NCI-H345 (cell line): ENCODE measurements at regions not wholly inside any gene's neighbourhood (a gene's known extent, or its start where the extent isn't known, plus 50 kb on each side); places are given as distances from the start of the nearest gene placed in this dataset.
"Not testable (repeated sequence)": the region's sequence is repeated elsewhere in the genome, so short reads cannot be mapped to it uniquely, and the experiment has no call there.

ENCODE experiments used
- DNase-seq: peaks from one replicate; lab custom pipeline; 2025; lab: John Stamatoyannopoulos, UW

DNA sequence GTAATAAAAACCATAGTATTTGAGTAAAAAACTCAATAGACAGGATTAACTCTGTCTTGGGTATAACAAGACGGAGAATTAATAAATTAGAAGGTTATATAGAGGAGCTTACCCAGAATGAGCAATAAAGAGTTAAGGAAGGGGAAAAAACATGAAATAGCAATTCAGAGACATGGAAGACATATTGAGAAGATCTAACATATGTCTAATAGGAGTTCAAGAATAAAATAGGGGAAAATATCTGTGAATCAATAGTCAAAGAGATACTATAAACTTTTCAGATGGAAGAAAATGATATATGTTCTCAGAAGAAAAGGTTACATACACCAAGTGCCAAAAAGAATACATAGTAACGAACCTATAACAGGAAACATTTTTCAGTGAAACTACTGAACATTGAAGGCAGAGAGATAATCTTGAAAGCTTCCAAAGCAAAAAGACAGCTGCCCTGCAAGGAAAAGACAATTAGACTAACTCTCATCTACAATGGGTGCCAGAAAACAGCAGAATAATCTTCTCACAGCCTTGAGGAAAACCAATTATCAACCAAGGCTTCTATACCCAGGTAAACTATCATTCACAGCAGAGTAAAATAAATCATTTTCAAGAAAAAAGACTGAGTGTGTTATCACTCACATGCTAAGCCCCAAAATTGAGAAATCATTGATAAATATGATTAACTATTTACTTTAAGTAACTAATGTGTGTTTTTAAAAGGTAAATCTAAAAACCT is 106.0 kb downstream of the ENC1 start:
- no peak for DNase-seq

DNA sequence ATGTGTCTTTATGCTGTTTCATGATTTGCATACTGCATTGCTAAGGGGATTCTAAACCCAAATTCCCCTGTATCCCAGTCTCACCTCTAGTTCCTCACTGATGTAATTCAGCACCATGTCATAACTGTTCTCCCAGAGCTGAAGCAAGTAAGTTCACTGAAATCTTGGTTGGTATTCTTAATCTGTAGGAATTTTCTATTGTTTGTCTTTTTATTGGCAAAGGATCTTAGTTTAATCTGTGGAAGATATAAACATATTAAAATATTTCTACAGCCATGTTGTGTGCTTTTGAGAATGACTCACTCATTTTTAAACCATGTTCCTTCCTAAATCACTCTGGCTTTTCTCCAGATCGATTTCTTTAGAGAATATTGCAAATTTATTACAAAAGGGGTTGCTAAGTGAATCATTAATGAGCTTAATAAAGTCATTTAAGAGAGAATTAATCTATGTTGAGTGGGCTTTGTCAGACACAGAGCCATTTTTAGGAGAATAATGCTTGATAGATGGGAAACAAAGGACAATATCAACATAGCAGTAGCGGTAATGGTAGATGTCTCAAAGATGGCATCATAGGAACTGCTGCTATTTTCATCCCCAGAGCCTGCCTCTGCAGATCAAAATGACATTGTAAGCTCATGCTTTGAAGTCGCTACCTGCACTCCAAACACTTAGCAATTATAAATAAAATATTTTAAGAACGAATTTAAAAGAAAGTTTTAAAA is 110.0 kb downstream of the ENC1 start:
- DNase-seq = no peak

DNA sequence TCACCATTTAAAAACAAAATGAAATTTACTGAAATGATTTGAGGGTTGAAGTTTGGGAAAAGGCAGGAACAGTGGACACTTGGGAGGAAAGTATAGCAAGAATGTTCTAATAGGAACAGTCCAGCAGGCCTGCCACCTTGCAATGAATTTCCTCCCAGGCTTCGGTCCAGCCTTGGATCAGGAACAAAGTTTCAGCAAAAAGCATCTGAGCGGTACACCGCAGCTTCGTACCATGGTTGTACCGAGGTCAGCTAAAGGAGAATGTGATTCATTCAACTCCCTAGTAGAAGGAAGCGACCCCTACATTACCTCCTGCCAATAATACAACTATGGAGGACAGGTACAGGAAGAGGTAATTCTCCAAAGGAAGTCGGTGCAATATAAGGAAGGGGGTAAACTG is 111.4 kb downstream of the ENC1 start:
- DNase-seq = no peak

DNA sequence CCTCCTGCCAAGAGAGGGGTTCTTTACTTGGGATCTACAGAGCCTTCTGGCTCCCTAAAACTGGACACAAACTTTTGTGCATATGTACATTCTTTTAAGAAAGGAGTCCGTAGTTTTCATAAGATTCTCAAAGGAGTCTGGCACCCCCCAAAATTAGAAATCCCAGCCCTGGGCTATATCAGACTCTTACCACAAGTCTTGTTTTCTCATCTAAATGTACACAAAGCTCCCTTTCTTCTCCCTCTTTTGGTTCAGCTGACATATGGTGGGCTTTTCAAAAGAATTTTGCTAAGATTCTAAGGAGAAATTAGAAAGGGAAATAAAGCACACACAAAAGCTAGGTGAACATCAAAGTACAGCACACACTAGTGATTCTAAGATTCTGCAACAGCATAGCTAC is 114.4 kb downstream of the ENC1 start:
- DNase-seq = no peak

DNA sequence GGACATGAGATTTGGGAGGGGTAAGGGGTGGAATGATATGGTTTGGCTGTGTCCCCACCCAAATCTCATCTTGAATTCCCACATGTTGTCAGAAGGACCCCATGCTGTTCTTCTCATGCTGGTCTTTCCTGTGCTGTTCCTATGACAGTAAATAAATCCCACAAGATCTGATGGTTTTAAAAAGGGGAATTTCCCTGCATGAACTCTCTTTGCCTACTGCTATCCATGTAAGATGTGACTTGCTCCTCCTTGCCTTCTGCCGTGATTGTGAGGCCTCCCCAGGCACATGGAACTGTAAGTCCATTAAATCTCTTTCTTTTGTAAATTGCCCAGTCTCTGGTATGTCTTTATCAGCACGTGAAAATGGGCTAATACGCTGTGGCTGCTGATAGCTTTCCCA is 115.8 kb downstream of the ENC1 start:
- not testable (repeated sequence) for DNase-seq

DNA sequence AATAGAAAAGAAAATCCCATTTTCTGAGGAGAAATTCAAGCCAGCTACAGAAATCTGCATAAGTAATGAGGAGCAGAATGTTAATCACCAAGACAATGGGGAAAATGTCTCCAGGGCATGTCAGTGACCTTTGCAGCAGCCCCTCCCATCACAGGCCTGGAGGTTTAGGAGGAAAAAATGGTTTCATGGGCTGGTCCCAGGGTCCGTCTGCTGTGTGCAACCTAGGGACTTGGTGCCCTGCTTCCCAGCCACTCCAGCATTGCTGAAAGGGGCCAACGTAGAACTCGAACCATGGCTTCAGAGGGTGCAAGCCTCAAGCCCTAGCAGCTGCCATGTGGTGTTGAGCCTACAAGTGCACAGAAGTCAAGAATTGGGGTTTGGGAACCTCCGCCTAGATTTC is 116.8 kb downstream of the ENC1 start:
- DNase-seq = not testable (repeated sequence)

DNA sequence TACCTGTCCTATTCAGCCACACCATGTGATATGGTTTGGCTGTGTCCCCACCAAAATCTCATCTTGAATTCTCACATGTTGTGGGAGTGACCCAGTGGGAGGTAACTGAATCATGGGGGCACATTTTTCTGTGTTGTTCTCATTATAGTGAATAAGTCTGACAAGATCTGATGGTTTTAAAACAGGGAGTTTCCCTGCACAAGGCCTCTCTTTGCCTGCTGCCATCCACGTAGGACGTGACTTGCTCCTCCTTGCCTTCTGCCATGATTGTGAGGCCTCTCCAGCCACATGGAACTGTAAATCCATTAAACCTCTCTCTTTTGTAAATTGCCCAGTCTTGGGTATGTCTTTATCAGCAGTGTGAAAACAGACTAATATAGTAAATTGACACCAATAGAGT is 117.7 kb downstream of the ENC1 start:
- DNase-seq = not testable (repeated sequence)

DNA sequence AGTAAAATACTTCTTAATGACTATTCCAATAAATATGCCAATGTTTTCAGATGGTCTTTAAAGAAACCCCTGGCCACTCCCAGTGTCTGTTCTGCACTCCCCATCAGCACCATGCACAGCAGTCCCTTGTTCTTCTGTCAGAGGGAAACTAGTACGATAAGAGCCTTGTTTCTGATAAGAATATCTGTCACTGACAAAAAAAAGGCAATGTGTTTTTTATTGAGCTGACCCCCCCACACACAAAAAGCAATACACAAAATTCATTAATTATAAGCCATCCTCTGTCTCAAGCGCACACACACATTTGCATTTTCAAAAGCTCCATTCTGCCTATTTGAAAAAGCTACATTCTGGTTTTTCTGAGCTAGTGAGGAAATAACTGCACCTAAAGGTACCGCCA is 119.1 kb downstream of the ENC1 start:
- no peak for DNase-seq

DNA sequence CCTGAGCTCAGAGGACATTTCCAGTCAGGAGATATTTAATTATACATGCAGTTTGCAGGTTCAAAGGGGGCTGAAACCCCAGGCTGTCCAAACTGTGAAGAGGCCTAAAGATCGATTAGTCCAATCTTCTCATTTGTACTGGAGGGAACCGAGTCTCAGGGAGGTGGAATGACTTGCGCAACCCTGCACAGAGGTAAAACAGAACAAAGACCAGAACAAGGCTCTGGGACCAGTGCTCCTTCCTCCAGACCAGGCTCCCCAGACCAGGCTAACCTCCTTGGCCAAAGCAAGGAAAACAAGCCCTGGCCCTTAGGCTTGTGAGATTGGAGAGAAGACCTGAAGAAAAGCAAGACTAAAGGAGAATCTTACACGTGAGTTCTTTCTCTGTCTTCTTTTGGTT is 120.8 kb downstream of the ENC1 start:
- no peak for DNase-seq

DNA sequence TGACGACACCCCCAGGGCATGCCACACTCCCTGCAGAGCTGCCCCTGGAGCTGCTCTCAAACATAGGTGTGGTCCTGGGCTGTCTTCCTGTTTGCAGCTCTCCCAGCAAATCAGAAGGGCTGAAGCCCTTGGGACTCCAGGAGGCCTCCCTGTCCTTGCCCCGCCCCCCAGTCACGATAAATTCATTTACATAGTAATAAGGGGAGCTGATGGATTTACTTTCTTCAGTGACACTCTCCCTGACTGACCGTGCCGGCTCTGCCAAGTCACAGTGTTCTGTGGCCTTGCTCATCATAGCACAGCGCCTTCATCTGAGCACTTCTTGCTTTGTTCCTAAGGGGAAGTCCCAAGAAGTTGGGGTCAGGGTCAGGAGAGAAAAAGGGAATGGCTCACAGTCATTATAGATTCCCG is 121.4 kb downstream of the ENC1 start:
- no peak for DNase-seq

DNA sequence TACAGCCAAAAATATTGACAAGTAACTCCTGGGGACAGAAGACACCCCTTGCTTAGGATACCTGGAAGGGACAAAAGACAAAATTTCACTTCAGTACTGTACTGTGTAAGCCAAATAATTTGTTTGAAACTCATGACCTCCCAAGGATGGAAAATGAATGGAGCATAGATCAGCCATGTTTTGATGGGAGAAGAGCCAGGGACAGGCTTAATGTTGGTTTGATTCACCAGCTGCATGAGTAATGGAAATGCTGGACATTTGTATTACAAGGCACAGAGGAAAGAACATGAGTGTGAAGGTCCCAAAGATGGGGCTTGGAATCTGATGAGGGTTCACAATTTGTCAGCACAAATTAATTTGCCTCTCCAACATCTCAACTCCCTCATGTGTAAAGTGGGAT is 122.8 kb downstream of the ENC1 start:
- no peak for DNase-seq

DNA sequence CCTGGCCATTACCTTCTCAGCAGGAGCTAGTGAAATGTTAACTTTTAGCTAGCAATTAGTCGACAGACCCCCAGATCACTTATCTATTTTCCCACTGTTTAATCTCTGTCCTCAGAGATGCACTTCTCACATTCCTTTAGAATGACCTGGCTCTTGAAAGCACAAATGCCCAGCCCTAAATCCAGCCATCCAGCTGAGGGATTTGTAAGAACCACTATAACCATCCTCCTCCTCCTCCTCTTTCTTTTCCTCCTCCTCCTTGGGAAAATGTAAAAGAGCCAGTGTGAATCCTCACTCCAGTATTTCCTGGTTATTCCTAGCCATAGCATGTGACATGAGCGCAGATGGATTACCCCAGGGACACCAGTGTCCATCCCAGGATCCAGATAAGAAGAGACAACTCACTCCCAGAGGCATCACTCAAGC is 124.3 kb downstream of the ENC1 start:
- no peak for DNase-seq

DNA sequence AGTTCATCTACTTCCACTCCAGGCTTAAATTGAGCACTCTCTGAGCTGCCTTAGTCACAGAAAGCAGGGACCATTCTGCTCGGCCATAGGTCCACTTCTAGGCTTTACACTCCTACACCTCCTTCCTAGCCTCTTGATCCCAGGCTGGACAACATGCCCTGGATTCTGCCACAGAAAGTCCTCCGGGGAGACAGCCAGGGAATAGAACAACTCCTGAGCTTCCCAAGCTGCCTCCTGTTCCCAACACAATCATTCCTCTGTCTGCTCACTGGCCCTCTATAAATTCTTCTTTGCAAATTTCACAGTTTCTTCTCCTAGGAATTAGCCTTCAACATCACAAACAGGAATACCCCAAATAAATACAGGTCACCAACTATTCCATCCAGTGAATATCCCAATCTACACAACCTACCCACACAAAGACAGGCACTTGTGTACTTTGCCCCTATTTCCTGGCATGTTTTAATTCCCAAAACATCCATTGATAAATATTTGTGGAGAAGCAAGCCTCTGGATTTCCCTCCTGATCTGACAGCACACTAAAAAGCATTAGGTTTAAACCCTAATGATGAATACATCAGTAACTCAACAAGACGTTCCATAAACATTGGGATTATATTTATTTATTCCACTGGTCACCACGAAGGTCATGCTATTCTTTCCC is 125.5 kb downstream of the ENC1 start:
- DNase-seq = no peak

DNA sequence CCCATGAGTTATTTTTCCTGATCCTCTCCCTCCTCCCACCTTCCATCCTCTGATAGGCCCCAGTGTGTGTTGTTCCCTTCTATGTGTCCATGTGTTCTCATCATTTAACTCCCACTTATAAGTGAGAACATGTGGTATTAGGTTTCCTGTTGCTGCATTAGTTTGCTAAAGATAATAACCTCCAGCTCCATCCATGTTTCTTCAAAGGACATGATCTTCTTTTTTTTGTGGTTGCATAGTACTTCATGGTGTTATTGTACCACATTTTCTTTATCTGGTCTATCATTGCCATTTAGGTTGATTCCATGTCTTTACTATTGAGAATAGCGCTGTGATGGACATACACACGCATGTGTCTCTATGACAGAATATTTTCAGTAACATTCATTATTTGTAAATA is 128.8 kb downstream of the ENC1 start:
- DNase-seq = not testable (repeated sequence)

DNA sequence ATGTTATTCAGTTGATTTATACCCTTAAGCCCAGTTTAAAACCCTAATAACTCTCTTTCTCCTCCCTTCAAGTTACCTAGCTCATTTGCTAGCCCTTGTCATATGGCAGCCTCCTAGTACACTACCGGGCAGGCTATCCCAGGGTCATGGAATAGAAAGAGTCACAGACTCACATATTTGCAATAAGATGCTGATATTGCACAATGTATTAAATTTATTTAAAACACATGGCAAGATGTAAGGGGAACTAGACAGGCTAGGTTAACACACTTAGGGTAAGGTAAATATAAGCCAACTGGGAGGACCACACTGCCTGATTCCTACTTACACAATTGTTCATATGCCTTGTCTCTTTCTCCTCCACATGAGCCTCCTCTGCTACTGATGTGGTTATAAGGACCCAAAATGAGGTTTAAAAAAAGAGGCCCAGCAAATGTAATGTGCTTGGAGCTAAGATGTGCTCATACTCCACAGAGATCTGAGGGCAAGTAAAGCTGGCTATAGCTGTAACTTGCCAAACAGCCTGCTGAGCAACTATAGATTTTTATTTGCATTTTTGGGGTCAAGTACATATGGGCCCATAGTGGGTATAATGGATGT is 130.0 kb downstream of the ENC1 start:
- DNase-seq = no peak

DNA sequence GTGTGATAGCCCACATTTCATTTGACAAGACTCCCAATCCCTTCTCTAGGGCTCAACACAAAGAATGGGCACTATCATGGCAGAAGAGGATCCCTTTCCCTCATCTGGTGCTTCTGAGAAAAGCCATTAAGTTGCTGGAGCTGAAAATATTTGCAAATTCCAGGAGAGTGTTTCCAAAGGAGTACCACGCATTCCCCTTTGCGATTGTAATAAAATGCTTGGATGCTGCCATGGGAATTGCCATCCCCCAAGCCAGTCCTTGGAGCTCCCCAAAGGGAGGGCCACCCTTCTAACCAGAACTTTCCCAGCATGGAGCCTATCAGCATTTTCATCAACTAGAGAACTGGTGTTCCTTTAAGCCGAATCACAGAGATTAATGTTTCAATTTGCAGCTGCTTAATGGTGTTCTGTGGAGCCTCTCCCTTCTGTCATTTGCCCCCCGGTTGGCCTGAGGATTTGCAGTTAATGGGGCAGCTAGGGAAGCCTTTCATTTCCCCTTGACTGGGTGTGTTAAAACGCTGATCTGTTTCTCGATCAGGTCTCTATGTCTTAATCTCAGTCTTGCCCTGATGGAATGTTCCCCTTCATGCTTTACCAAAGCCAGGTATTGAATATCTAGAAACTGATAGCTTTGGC is 133.0 kb downstream of the ENC1 start:
- DNase-seq = no peak

DNA sequence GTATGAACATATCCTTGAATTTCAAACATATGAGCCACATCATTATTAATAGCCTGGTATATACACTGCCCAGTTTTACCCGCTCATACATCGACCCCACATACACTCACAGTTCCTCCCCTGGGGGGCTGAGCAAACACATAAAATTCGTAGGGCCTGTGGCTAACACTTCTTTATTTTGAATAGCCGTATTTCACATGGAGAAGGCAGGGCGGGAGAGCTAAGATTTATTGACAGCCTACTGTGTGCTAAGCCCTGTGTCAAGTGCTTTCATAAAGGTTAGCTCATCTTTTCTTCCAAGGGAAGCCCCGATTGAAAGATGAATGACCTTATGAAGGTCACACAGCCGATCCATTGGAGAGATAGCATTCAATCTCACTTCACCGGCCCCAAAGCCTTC is 134.4 kb downstream of the ENC1 start:
- DNase-seq = no peak

DNA sequence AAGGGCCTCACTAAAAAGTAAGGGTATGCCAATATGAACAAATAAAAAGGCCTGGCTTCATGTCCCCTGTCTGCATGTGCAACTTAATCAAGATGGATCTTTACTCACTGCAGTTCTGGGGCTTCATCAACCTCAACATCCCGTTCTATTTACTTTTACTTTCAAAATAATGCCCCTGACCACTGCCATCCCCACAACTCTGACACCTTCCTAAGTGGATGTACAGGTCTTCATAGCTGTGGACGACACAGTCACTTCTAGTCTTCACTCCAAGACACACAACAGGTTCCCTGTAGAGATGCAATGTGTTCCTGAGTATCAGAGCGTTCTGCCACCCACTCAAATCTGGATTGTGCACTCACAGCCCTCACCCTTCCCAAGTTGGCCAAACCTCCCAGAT is 136.1 kb downstream of the ENC1 start:
- no peak for DNase-seq

DNA sequence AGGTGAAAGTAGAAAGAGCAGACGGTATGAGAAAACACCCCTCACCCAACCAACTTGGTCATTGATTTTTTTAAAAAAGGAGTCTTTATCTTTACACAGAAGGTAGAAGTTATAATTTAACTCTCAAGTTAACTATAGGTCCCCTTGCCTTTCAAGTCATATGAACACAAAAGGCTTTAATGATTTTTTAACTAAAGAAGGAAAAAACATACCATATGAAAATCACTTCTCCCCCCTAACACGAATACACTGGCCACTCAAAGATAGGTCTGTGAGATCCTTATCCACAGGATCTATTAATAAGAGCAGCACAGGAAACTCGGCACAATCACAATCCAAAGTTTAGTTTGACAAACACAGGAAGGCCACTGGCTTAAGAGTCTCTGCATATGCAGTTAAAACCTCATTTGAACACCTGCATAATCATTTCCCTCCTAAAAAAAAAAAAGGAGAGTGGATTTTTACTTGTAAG is 138.0 kb downstream of the ENC1 start:
- no peak for DNase-seq

DNA sequence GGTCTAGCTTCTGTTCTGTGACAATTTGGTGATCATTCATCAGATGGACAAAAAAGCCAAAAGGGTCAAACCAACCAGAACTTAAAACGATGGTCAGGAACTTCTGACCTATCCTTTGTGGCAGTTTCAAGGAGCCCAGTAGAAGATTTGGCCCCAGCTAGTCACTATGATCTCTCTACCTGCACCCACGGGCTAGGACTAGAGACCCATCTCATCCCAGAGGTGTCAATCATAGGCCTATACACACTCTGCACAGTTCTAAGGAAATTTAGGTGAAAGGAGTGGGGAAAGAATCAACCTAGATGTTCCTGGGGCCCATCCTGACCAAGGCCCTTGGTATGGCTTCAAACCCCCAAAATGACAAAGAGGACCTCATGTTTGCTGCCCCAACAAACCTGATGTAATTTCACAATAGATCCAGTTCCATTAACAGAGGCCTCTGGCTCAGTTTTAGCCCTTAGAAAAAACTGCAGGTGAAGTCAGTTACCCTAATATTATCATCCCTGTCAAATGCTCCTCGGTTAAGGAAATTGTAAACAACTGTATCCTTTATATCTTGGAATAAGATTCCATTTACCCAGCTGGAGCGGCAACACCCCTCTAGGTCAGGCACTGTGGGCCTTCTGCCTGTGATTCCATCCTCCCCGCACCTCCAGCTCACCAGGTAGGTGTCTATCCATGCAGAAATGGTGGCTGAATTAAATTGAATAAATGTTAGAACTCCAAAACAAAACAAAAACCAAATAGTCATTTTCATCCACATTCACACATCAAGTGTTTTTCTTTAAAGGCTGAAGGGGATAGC is 138.7 kb downstream of the ENC1 start:
- no peak for DNase-seq
